ENCODE measurements at regions not wholly inside any gene's neighbourhood (a gene's known extent, or its start where the extent isn't known, plus 50 kb on each side); places are given as distances from the start of the nearest gene placed in this dataset.
A peak's percentile ranks its signal among the peaks of the same experiment; 100 is the strongest.

DNA sequence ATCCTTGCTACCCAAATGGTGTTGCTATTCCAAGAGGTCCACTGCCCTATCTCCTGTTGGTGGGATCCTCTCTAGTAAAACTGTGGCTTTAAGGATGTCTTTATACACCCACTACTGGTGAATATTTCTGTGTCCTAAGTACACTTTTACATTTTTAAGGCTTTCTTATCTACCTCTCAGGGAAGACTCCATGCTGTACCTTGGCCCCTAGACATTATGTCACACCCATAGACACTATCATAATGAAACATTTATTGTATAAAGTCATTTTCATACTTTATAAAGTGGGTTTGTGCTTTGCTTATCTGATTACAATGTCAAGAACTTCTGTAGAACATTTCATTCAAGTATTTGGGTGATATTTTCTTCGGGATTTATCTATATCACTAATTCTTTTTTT is 270.3 kb upstream of the SNX7 start:
- Histone ChIP-seq H3K4me3 (ENCODE audit: low read depth, low read length) (no peak overlapping the region), H3K27me3 (ENCODE audit: control insufficient read depth, insufficient read depth, low read length) (no peaks in the 10 kb centered on the region), H3K9me3 (ENCODE audit: control insufficient read depth, insufficient read depth, low read length) (no peaks in the 10 kb centered on the region; the same call in 1 of the 2 replicates), H3K27ac (ENCODE audit: low read depth, low read length) (no peak overlapping the region)
- DNase-seq (ENCODE audit: low read depth, low spot score) = no peak
- CTCF ChIA-PET = no interaction called here
- POLR2A ChIA-PET = no interaction called here
- TF ChIP-seq, protein P1, sequence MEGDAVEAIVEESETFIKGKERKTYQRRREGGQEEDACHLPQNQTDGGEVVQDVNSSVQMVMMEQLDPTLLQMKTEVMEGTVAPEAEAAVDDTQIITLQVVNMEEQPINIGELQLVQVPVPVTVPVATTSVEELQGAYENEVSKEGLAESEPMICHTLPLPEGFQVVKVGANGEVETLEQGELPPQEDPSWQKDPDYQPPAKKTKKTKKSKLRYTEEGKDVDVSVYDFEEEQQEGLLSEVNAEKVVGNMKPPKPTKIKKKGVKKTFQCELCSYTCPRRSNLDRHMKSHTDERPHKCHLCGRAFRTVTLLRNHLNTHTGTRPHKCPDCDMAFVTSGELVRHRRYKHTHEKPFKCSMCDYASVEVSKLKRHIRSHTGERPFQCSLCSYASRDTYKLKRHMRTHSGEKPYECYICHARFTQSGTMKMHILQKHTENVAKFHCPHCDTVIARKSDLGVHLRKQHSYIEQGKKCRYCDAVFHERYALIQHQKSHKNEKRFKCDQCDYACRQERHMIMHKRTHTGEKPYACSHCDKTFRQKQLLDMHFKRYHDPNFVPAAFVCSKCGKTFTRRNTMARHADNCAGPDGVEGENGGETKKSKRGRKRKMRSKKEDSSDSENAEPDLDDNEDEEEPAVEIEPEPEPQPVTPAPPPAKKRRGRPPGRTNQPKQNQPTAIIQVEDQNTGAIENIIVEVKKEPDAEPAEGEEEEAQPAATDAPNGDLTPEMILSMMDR (IDR thresholded peaks at IDR 0.05; ENCODE audit: low read depth, low read length) = no peak

DNA sequence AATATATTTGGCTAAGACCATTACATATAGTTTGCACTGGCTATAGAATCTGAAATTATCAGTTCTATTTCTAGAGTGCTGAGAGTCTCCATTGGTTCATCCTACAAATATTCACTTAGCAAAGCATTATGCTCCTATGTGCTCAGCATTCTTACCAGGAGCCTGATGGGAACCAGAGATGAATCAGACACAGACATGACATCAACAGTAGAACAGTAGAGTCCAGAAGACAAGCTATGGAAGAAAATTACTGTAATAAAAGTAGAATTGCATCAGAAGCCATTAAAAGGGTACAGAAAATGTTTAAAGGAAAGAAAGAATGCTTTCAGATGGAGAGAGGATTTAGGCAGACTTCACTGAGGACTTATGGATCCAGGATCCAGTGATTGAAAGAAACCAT is 271.7 kb upstream of the SNX7 start:
- peak; percentile 45 for DNase-seq (ENCODE audit: low read depth, low spot score)
- CTCF ChIA-PET = no interaction called here
- Histone ChIP-seq H3K4me3 (ENCODE audit: low read depth, low read length) (no peak overlapping the region), H3K27ac (ENCODE audit: low read depth, low read length) (no peak overlapping the region), H3K9me3 (ENCODE audit: control insufficient read depth, insufficient read depth, low read length) (no peaks in the 10 kb centered on the region; the same call in 1 of the 2 replicates), H3K27me3 (ENCODE audit: control insufficient read depth, insufficient read depth, low read length) (no peaks in the 10 kb centered on the region)
- POLR2A ChIA-PET = no interaction called here
- TF ChIP-seq, protein P1 (IDR thresholded peaks at IDR 0.05; ENCODE audit: low read depth, low read length) = no peak

DNA sequence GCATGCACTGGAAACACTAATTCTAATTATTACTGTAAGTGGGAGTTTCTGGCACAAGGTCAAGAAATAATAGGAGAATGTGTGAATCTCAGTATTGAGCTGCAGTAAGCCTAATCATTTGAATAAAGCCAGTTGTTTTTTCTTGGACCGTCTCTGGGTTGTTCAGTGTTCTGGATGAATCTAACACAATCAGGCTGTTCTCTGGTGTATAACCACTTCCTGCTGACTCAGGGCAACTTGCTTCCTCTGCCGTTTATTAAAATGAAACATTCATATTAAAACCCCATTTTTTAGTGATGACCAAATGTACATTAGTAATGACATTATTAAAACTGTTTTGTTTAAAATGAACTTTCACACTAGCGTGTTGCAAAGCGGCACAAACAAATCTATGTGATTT is 273.1 kb upstream of the SNX7 start:
- no peak overlapping the region for H3K27ac ChIP-seq (ENCODE audit: low read depth, low read length)
- H3K4me3 ChIP-seq (ENCODE audit: low read depth, low read length) = no peak overlapping the region
- no peaks in the 10 kb centered on the region; the same call in 1 of the 2 replicates for H3K9me3 ChIP-seq (ENCODE audit: control insufficient read depth, insufficient read depth, low read length)
- peak; percentile 23 for DNase-seq (ENCODE audit: low read depth, low spot score)
- TF ChIP-seq, protein P1 (IDR thresholded peaks at IDR 0.05; ENCODE audit: low read depth, low read length) = no peak
- no peaks in the 10 kb centered on the region for H3K27me3 ChIP-seq (ENCODE audit: control insufficient read depth, insufficient read depth, low read length)
- ChIA-PET CTCF (interaction anchor here (0.6 to 1.2 kb wide), 3 partner anchors 80 to 381 kb away, joined by 3 read pairs; no protein-coding TSS in a partner anchor), POLR2A (no interaction called here)

DNA sequence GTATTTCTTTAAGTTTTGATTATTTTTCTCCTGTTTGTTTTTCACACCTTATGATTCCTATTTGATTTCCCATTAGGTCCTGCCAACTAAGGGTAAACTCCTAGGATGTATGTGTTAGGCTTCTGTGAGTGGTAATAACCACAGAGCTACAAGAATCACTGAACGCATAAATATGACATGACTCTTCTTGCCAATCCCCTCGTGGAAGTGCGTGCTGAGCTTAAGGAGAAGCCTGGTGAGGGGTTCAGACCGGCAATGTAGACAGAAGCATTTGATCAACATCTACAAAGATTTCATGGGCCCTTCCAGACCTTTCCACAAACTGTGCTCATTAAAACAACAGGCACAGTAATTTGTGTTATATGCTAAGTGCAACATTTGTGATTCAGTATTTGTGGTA is 273.8 kb upstream of the SNX7 start:
- H3K9me3 ChIP-seq (ENCODE audit: control insufficient read depth, insufficient read depth, low read length) = no peaks in the 10 kb centered on the region; the same call in 1 of the 2 replicates
- no peak overlapping the region for H3K4me3 ChIP-seq (ENCODE audit: low read depth, low read length)
- ChIA-PET CTCF (interaction anchor here (0.8 to 1.5 kb wide), 2 partner anchors 80 to 130 kb away, joined by 3 read pairs; no protein-coding TSS in a partner anchor), POLR2A (no interaction called here)
- TF ChIP-seq, protein P1 (IDR thresholded peaks at IDR 0.05; ENCODE audit: low read depth, low read length) = no peak
- no peak overlapping the region for H3K27ac ChIP-seq (ENCODE audit: low read depth, low read length)
- no peak for DNase-seq (ENCODE audit: low read depth, low spot score)
- no peaks in the 10 kb centered on the region for H3K27me3 ChIP-seq (ENCODE audit: control insufficient read depth, insufficient read depth, low read length)

DNA sequence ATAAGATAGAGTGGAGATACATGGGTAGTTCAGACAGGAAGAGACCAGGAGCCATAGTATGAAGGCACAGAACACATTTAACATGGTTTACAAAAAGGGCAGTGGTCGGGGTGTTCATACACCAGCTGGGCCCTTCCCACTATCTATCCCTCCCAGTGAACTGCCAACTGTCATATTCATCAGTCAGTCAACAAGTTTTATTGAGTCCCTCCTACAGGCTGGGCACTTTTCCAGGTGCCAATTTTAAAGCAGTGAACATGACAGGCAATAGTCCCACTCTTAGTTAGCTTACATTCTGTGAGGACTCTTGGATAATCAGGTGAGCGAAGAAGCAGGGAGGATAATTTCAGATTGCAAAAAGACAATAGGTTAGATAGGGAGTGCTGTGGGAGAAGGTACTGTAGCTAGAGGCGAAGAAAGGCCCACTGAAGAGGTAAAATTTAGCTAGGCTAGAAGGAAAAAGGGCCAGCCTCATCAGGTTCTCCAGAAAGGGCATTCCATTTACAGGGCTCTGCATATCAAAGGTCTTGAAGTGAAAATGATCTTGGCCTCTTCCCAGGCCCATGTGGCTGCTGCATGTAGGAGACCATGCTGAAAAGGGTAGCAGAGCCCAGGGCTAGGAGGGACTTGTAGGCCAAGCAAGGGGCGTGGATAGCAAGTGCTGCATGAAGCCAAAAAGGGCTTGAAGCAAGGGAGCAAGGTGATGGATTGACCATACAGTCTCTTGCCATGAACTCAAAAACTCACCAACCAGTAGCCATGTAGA is 274.7 kb upstream of the SNX7 start:
- H3K27me3 ChIP-seq (ENCODE audit: control insufficient read depth, insufficient read depth, low read length) = no peaks in the 10 kb centered on the region
- H3K9me3 ChIP-seq (ENCODE audit: control insufficient read depth, insufficient read depth, low read length) = no peaks in the 10 kb centered on the region; the same call in 1 of the 2 replicates
- DNase-seq (ENCODE audit: low read depth, low spot score) = no peak
- no peak overlapping the region for H3K4me3 ChIP-seq (ENCODE audit: low read depth, low read length)
- TF ChIP-seq, protein P1 (IDR thresholded peaks at IDR 0.05; ENCODE audit: low read depth, low read length) = no peak
- H3K27ac ChIP-seq (ENCODE audit: low read depth, low read length) = no peak overlapping the region
- CTCF ChIA-PET = interaction anchor here (0.6 to 1.5 kb wide), 2 partner anchors 81 to 1285 kb away, joined by 3 read pairs; no protein-coding TSS in a partner anchor
- POLR2A ChIA-PET = no interaction called here
